Right hindlimb (tissue), 1 donor: ENCODE measurements at regions not wholly inside any gene's neighbourhood (a gene's known extent, or its start where the extent isn't known, plus 50 kb on each side); places are given as distances from the start of the nearest gene placed in this dataset.
A peak's percentile ranks its signal among the peaks of the same experiment; 100 is the strongest.

ENCODE experiments used
- DNase-seq: peaks from one replicate; pipeline ENCODE4 v3.0.0-alpha.2; 2018

DNA sequence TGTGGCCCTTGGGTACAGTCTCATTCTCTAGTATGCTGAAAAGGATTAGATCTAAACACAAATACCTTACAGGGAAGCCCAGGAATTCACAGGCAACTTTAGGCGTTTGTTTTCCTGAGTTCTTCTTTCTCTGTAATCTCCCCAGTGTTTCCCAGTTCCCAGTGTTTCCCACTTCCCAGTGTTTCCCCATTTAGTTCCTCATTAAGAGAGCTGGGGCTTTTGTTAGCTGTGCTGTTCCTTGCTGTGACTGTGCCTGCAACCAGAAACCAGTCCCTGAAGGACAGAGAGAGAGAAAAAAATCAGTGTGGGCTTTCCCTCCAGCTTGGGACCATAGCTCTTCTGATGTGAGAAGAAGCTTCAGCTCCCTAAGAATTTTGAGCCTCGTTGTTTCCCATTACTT lies 802.9 kb upstream of the COBL start:
- DNase-seq, result no peak

GRCh38 chr7:52114509-52114908 lies 797.9 kb upstream of the COBL start:
- no peak for DNase-seq

DNA sequence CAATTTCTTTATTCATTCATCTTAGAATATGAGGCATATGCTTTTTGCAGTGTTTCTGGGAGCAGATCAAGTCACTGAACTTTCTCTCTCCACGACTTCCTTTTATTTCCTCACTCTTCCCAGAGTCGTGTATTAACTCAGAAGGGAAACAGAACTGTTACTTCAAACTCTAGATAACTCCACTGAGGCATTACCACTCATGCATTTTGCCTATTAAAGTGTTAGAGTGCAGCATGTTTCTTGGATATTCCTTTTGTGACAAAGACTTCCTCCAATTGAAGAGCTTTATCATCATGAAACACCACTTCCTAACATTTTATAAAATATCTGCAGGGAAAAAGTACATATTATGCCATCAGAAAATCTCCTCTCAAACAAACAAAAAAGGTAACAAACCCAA lies 797.4 kb upstream of the COBL start:
- DNase-seq, result no peak

GRCh38 chr7:52107355-52107754 lies 790.7 kb upstream of the COBL start:
- no peak for DNase-seq

GRCh38 chr7:52095861-52096260 lies 779.3 kb upstream of the COBL start:
- DNase-seq, result no peak

- DNase-seq, result no peak
These were observed 775.4 kb upstream of the COBL start for GRCh38 chr7:52091996-52092395.

DNA sequence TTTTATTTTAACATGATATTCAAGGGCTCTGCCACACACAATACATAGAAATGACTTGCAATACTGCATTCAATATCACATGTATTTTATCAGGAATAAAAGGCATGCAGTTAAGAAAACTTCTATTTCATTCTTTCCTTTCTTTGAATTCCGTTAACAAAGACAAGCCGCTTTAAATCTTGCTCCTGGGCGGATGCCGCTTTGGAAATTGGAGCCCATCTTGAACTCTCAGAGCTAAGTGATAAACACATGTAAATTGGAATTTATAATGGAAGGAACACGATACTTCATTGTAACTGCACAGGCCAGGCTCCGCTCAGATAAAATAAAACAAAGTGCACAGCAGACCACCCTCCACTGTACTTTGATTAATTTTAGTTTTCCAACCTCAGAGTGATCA lies 774.5 kb upstream of the COBL start:
- no peak for DNase-seq

- DNase-seq, result peak; percentile 49
These were observed 771.6 kb upstream of the COBL start for GRCh38 chr7:52088008-52088901.

GRCh38 chr7:52085610-52086009 lies 769.0 kb upstream of the COBL start:
- DNase-seq, result no peak

DNA sequence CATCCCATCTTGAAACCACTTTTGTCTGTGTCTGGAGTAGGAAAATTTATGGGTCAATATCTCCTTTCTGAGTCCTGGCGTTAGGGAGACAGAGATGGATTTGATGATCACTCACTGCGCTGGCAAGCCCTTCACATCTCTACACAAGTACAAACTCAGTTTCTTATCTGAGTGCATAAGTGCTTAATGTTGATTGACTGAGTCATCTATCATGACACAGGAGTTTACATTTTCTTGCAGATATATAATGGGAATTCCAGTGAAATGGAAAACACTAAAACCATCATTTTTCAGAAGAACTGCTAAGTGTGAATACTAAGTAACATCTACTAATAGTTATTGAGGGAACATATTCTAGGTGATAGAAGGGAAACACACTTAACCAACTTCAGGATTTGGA lies 763.9 kb upstream of the COBL start:
- no peak for DNase-seq

DNA sequence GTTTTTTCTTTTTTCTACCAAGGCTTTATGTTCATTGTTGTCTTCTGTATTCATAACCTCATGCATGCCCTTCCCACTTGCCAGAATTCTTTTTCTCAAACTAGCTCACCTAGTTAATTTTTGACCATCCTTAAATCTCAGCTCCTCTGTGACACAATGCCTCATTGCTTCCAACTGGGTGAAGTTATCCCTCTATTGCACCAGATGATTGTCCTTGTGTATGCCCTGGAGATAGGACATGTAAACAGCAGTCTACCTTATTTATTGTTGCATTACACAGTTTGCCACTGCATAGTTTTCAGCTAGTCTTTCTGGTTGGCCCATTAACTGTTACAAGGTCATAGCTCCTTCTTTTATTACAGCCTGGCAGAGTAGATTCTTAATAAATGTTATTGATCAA lies 763.1 kb upstream of the COBL start:
- DNase-seq, result no peak

DNA sequence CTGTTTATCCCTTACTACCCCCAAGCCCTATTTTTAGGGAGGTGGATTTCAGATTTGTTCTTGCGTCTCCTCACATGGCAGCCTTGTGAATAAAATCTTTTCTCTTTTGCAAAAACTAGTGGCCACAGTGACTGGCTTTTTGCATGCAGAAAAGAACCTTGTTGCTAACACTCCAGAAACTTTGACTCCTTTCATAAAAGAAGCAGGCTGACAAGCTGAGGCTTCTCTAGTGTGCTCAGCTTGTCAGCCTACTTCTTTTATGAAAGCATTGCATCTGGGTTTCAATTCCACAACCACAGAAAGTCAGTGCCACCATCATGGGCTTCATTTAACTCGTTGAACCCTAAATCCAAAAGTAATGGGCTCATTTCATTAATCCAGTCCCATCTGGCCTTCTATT lies 761.0 kb upstream of the COBL start:
- no peak for DNase-seq

GRCh38 chr7:52074912-52075311 lies 758.3 kb upstream of the COBL start:
- no peak for DNase-seq

- DNase-seq, result no peak
These were observed 757.5 kb upstream of the COBL start for GRCh38 chr7:52074071-52074470.

GRCh38 chr7:52071744-52072143 lies 755.1 kb upstream of the COBL start:
- no peak for DNase-seq

DNA sequence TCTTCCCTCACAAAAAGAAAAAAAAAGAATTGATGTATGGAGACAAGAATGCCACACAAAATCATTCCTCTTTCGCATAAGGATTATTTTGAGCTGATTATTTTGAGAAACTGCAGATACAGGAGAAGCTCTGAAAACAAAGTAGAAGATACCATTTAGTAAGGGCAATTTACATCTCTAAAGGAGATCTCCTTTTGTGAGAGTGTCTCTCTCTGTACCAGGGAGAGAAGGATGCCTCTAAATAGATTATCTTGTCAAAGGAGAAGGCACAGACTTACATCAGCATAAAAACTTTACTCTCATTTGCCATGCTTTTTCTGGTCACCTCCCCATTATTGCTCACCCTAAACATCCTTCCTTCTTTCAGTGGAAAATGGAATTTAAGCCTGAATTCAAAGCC lies 747.9 kb upstream of the COBL start:
- no peak for DNase-seq

DNA sequence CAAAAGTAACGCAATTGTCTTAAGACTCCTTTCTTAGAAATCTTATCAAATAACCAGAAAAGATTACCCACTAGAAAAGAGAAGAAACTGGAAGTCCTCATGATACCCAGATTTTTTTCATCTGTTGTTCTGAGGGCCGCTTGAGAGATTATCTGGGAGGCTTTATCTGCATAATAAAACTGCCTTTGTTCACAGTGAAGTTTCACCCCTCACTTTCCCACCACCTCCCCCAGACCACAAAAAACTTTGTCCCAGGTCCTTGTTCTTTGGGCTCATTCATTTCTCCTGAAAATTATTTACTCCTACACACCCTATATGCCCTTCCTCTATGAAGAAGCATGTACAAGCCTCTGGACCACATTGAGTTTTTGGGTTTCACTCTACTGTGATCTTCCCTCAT lies 745.1 kb upstream of the COBL start:
- no peak for DNase-seq

- no peak for DNase-seq
These were observed 736.9 kb upstream of the COBL start for GRCh38 chr7:52053525-52053924.

DNA sequence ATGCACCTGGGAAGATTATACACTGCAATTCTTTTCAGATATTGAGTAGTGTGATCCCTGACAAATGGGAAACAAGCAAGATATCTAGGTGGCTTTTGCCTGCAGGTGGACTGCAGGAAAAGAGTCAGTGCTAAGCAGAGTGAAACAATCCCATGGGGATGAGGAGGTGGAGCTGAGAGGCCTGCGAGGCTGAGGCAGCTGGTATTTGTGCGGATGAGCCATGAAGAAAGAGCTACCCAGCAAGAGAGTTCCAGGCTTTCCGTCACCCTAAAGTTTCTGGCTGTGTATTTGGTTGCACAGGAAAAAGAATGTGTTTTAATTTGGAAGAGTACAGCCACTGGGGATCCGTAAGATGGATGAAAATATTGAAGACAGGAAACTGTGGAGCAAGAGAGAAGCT lies 714.1 kb upstream of the COBL start:
- DNase-seq, result no peak

DNA sequence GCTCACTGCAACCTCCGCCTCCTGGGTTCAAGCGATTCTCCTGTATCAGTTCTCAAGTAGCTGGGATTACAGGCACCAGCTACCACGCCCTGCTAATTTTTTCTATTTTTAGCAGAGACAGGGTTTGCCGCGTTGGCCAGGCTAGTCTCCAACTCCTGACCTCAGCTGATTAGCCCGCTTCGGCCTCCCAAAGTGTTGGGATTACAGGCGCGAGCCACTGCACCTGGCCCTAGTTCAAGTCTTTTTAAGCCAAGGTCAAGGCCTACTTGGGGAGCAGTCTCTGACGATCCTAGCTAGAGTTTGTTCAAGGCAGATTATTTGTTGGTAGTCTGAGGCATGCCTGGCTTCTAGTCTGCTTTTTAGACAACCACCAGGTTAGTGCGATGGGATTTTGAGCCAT lies 709.5 kb upstream of the COBL start:
- no peak for DNase-seq

DNA sequence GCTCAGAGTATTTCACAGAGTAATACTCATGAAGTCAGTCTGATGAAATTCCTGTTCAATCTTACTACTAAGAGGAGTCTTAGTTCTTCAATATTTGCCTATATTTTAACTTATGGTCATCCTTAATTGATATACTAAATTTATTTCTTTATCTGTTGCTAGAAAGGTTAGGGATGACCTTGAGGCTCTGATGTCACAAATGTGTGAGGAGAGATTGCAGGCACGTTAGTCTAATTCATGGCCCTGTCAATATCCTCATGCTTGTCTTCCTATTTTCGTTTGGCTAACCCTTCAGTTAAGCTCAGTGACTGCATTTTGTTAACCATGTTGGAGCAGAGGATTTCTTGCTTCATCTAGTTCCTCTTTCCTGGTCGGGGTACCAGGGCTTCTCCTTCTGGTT lies 704.7 kb upstream of the COBL start:
- DNase-seq, result no peak

GRCh38 chr7:52018680-52019054 lies 702.1 kb upstream of the COBL start:
- DNase-seq, result no peak

- DNase-seq, result no peak
These were observed 701.4 kb upstream of the COBL start for GRCh38 chr7:52017802-52018679.

- no peak for DNase-seq
These were observed 692.6 kb upstream of the COBL start for GRCh38 chr7:52009181-52009580.
